Testis (tissue), 2 donors: ENCODE measurements at regions not wholly inside any gene's neighbourhood (a gene's known extent, or its start where the extent isn't known, plus 50 kb on each side); places are given as distances from the start of the nearest gene placed in this dataset.

Source experiments
- CTCF ChIP-seq, 3 experiments: fragments of 450-650 bp in 2 of 3; fragments of 200-600 bp in 1 of 3; sonication (generic) in 1 of 3; IDR thresholded peaks; one replicate each; pipeline ENCODE4 v1.5.1; 2016 to 2019; ENCODE audit warnings: antibody characterized with exemption in 3 of 3, mild to moderate bottlenecking in 2 of 3, moderate library complexity in 1 of 3
- POLR2A ChIP-seq: fragments of 450-650 bp; IDR thresholded peaks from one replicate; pipeline ENCODE4 v1.6.1; 2017; ENCODE audit warnings: antibody characterized with exemption, mild to moderate bottlenecking, moderate library complexity

- TF ChIP-seq CTCF (IDR thresholded peaks at IDR 0.05) (no peak), POLR2A (no peak)
Observed at GRCh38 chr19:28351761-28352160, 861.2 kb downstream of the UQCRFS1 start.
